GM23338 (cell line): ENCODE measurements at regions not wholly inside any gene's neighbourhood (a gene's known extent, or its start where the extent isn't known, plus 50 kb on each side); places are given as distances from the start of the nearest gene placed in this dataset.

Source experiments
- ATAC-seq: fragments of 200-7000 bp; cut with Tn5 transposase; 3 replicates; pipeline ENCODE4 v1.9.1; 2020
- DNase-seq: peaks from one replicate; pipeline ENCODE4 v3.0.0-alpha.2; 2015; ENCODE audit warnings: low spot score
- H2AFZ ChIP-seq: fragments of 200-600 bp; sonication (generic); 2 replicates; pipeline ENCODE4 v1.8.0; 2016; ENCODE audit warnings: antibody characterized with exemption, mild to moderate bottlenecking, moderate library complexity
- H3F3A ChIP-seq: fragments of 200-600 bp; sonication (generic); replicated peaks from 2 replicates; pipeline ENCODE4 v1.8.0; 2017; ENCODE audit warnings: antibody characterized with exemption, mixed run types, low read depth
- H3K27ac ChIP-seq: fragments of 200-600 bp; sonication (generic); 2 replicates; pipeline ENCODE4 v1.6.1; 2016; ENCODE audit warnings: low read depth
- H3K27me3 ChIP-seq: fragments of 200-600 bp; sonication (generic); 2 replicates; pipeline ENCODE4 v1.8.0; 2016; ENCODE audit warnings: mild to moderate bottlenecking, mixed run types, moderate library complexity; ENCODE audit not compliant: insufficient read depth
- H3K36me3 ChIP-seq: fragments of 200-600 bp; sonication (generic); 2 replicates; pipeline ENCODE4 v1.8.0; 2016; ENCODE audit warnings: mild to moderate bottlenecking; ENCODE audit not compliant: insufficient read depth
- H3K4me1 ChIP-seq: fragments of 200-600 bp; sonication (generic); 2 replicates; pipeline ENCODE4 v1.8.0; 2016; ENCODE audit warnings: mild to moderate bottlenecking, moderate library complexity; ENCODE audit not compliant: insufficient read depth
- H3K4me2 ChIP-seq: fragments of 200-600 bp; sonication (generic); 2 replicates; pipeline ENCODE4 v1.7.1; 2017; ENCODE audit warnings: mixed run types
- H3K4me3 ChIP-seq: fragments of 200-600 bp; sonication (generic); 2 replicates; pipeline ENCODE4 v1.6.1; 2016; ENCODE audit warnings: mixed run types
- H3K79me2 ChIP-seq: fragments of 200-600 bp; sonication (generic); replicated peaks from 2 replicates; pipeline ENCODE4 v1.8.0; 2017; ENCODE audit warnings: mild to moderate bottlenecking; ENCODE audit not compliant: insufficient read depth
- H3K9me2 ChIP-seq: fragments of 200-600 bp; sonication (generic); 2 replicates; pipeline ENCODE4 v1.8.0; 2017; ENCODE audit not compliant: insufficient read depth
- H4K20me1 ChIP-seq: fragments of 200-600 bp; sonication (generic); replicated peaks from 2 replicates; pipeline ENCODE4 v1.8.0; 2017; ENCODE audit warnings: mild to moderate bottlenecking; ENCODE audit not compliant: insufficient read depth
- H3K27ac Mint-ChIP-seq: 2 replicates; pipeline ENCODE4 v1.8.0; 2020; ENCODE audit warnings: inconsistent platforms, mild to moderate bottlenecking, moderate library complexity, mixed read lengths
- H3K27me3 Mint-ChIP-seq: 3 replicates; pipeline ENCODE4 v1.8.0; 2022; ENCODE audit warnings: low read depth, mild to moderate bottlenecking, moderate library complexity, mixed read lengths, inconsistent platforms; ENCODE audit not compliant: insufficient read depth, poor library complexity
- H3K36me3 Mint-ChIP-seq: 3 replicates; pipeline ENCODE4 v1.8.0; 2021; ENCODE audit warnings: low read depth, mild to moderate bottlenecking, inconsistent platforms, moderate library complexity, mixed read lengths
- H3K4me1 Mint-ChIP-seq: 3 replicates; pipeline ENCODE4 v1.8.0; 2020; ENCODE audit warnings: mild to moderate bottlenecking, inconsistent platforms, mixed read lengths
- H3K4me3 Mint-ChIP-seq: 3 replicates; pipeline ENCODE4 v1.8.0; 2021; ENCODE audit warnings: moderate library complexity, mild to moderate bottlenecking, inconsistent platforms, mixed read lengths
- H3K9me3 Mint-ChIP-seq: 3 replicates; pipeline ENCODE4 v1.8.0; 2020; ENCODE audit warnings: moderate library complexity, mild to moderate bottlenecking, inconsistent platforms, mixed read lengths
- CREB1 ChIP-seq: fragments of 250-450 bp; sonication (Bioruptor Pico); IDR thresholded peaks from 2 replicates; pipeline ENCODE4 v1.5.0; 2020; ENCODE audit warnings: low read depth, mild to moderate bottlenecking, moderate library complexity
- EZH2 ChIP-seq: fragments of 200-600 bp; sonication (generic); IDR thresholded peaks from one replicate; pipeline ENCODE4 v1.8.0; 2017; ENCODE audit warnings: antibody characterized with exemption, mild to moderate bottlenecking, low read depth; ENCODE audit not compliant: unreplicated experiment
- JUNB ChIP-seq: IDR thresholded peaks from one replicate; pipeline ENCODE4 v1.6.1; 2016; ENCODE audit warnings: antibody characterized with exemption; ENCODE audit not compliant: unreplicated experiment
- REST ChIP-seq: IDR thresholded peaks from one replicate; pipeline ENCODE4 v1.6.1; 2018; ENCODE audit warnings: antibody characterized with exemption; ENCODE audit not compliant: unreplicated experiment
- STAT1 ChIP-seq: IDR thresholded peaks from one replicate; pipeline ENCODE4 v1.6.1; 2016; ENCODE audit warnings: antibody characterized with exemption; ENCODE audit not compliant: unreplicated experiment
- ZNF114 ChIP-seq: fragments of 250-450 bp; sonication (Bioruptor Pico); IDR thresholded peaks from 2 replicates; pipeline ENCODE4 v1.5.0; 2020; ENCODE audit warnings: mild to moderate bottlenecking, moderate library complexity
- ZNF331 ChIP-seq: fragments of 250-450 bp; sonication (Bioruptor Pico); IDR thresholded peaks from 2 replicates; pipeline ENCODE4 v1.5.0; 2020; ENCODE audit warnings: low read depth, mild to moderate bottlenecking, moderate library complexity
- TF ChIP-seq, protein P1 (sequence below), 2 experiments: fragments of 200-600 bp in 1 of 2; sonication (generic) in 1 of 2; conservative IDR thresholded peaks; 2 replicates each; pipeline versions ENCODE4 v1.5.1 to v1.6.1; 2016 to 2017; ENCODE audit warnings: antibody characterized with exemption in 2 of 2, low read depth in 2 of 2, mild to moderate bottlenecking in 2 of 2, moderate library complexity in 1 of 2
- TF ChIP-seq, protein P2 (sequence below): IDR thresholded peaks from 2 replicates; pipeline ENCODE4 v1.6.1; 2016; ENCODE audit warnings: antibody characterized with exemption

- no peak overlapping the region for H3K27ac ChIP-seq
- ATAC-seq (peak; percentile 93), DNase-seq (peak; percentile 56)
- Mint-ChIP-seq H3K4me1 (0 out of 3 replicates have a peak, but pooled peaks cover 2% of the 10 kb centered on the region), H3K27me3 (peaks cover 2% of the 10 kb centered on the region), H3K27ac (no peak overlapping the region), H3K9me3 (no peaks in the 10 kb centered on the region), H3K4me3 (no peak overlapping the region), H3K36me3 (no peaks in the 10 kb centered on the region)
- H3K27me3 ChIP-seq: no peaks in the 10 kb centered on the region
- no peaks in the 10 kb centered on the region for H3K36me3 ChIP-seq
- no peak overlapping the region for H3K4me3 ChIP-seq
- no peaks in the 10 kb centered on the region for H3K9me2 ChIP-seq
- no peaks in the 10 kb centered on the region for H4K20me1 ChIP-seq
- H2AFZ ChIP-seq: no peak overlapping the region
- H3K4me2 ChIP-seq: no peak overlapping the region
- TF ChIP-seq, protein P1, sequence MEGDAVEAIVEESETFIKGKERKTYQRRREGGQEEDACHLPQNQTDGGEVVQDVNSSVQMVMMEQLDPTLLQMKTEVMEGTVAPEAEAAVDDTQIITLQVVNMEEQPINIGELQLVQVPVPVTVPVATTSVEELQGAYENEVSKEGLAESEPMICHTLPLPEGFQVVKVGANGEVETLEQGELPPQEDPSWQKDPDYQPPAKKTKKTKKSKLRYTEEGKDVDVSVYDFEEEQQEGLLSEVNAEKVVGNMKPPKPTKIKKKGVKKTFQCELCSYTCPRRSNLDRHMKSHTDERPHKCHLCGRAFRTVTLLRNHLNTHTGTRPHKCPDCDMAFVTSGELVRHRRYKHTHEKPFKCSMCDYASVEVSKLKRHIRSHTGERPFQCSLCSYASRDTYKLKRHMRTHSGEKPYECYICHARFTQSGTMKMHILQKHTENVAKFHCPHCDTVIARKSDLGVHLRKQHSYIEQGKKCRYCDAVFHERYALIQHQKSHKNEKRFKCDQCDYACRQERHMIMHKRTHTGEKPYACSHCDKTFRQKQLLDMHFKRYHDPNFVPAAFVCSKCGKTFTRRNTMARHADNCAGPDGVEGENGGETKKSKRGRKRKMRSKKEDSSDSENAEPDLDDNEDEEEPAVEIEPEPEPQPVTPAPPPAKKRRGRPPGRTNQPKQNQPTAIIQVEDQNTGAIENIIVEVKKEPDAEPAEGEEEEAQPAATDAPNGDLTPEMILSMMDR (conservative IDR thresholded peaks at IDR 0.05; ENCODE audit: low read depth in 2 of 2): peak in 1 of 2 experiments; percentile 44; a peak in 2 of 4 replicates
- TF ChIP-seq CREB1 (CRISPR knock-in tag): no peak
- H3K79me2 ChIP-seq: no peaks in the 10 kb centered on the region
- no peaks in the 10 kb centered on the region for H3K4me1 ChIP-seq
- no peaks in the 10 kb centered on the region for H3F3A ChIP-seq
Measured at GRCh38 chr1:82517586-82517985, 716.9 kb downstream of the ADGRL2 start.

DNA sequence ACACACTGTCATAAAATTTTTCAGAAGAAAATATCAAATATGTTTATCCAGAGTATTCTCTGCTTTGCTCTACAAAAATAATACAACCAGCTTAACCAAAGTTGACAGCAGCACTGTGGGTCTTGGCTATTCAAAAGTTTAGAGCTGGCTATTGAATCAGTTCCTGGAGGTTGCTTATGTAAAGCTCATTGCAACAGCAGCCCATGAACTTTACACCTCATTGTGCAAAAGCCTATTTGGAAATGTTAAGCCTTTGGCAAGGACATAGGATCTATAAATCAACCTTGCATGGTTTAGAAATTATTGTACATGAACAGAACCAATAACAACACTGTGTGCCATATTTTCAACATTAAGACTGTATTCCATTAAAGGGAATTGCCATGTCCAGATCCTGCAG is 714.9 kb downstream of the ADGRL2 start:
- no peak overlapping the region for H3K27ac ChIP-seq
- no peaks in the 10 kb centered on the region for H3K27me3 ChIP-seq
- no peaks in the 10 kb centered on the region for H3K9me2 ChIP-seq
- Mint-ChIP-seq H3K27me3 (peaks cover 2% of the 10 kb centered on the region), H3K36me3 (no peaks in the 10 kb centered on the region), H3K27ac (no peak overlapping the region), H3K9me3 (no peaks in the 10 kb centered on the region), H3K4me1 (0 out of 3 replicates have a peak, but pooled peaks cover 2% of the 10 kb centered on the region), H3K4me3 (no peak overlapping the region)
- H3F3A ChIP-seq: no peaks in the 10 kb centered on the region
- H4K20me1 ChIP-seq: no peaks in the 10 kb centered on the region
- H3K4me2 ChIP-seq: no peak overlapping the region
- no peak for ATAC-seq
- no peak overlapping the region for H3K4me3 ChIP-seq
- no peaks in the 10 kb centered on the region for H3K36me3 ChIP-seq
- H2AFZ ChIP-seq: no peak overlapping the region
- H3K4me1 ChIP-seq: no peaks in the 10 kb centered on the region
- H3K79me2 ChIP-seq: no peaks in the 10 kb centered on the region
- DNase-seq: no peak
- TF ChIP-seq CREB1 (CRISPR knock-in tag) (no peak), ZNF114 (CRISPR knock-in tag) (no peak), JUNB (no peak), ZNF331 (no peak), EZH2 (no peak), STAT1 (no peak), REST (no peak)
- TF ChIP-seq, protein P2, sequence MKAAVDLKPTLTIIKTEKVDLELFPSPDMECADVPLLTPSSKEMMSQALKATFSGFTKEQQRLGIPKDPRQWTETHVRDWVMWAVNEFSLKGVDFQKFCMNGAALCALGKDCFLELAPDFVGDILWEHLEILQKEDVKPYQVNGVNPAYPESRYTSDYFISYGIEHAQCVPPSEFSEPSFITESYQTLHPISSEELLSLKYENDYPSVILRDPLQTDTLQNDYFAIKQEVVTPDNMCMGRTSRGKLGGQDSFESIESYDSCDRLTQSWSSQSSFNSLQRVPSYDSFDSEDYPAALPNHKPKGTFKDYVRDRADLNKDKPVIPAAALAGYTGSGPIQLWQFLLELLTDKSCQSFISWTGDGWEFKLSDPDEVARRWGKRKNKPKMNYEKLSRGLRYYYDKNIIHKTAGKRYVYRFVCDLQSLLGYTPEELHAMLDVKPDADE: no peak
- TF ChIP-seq, protein P1 (conservative IDR thresholded peaks at IDR 0.05; ENCODE audit: low read depth in 2 of 2): no peak
